HG03139 (cell line): ENCODE measurements at regions not wholly inside any gene's neighbourhood (a gene's known extent, or its start where the extent isn't known, plus 50 kb on each side); places are given as distances from the start of the nearest gene placed in this dataset.

Experiments
- ATAC-seq: cut with Tn5 transposase; IDR thresholded peaks from one replicate; pipeline ENCODE4 v1.9.1; 2021; ENCODE audit not compliant: unreplicated experiment

GRCh38 chr5:160508780-160509361, 87.2 kb downstream of the PTTG1 start:
- ATAC-seq, result peak; percentile 61

DNA sequence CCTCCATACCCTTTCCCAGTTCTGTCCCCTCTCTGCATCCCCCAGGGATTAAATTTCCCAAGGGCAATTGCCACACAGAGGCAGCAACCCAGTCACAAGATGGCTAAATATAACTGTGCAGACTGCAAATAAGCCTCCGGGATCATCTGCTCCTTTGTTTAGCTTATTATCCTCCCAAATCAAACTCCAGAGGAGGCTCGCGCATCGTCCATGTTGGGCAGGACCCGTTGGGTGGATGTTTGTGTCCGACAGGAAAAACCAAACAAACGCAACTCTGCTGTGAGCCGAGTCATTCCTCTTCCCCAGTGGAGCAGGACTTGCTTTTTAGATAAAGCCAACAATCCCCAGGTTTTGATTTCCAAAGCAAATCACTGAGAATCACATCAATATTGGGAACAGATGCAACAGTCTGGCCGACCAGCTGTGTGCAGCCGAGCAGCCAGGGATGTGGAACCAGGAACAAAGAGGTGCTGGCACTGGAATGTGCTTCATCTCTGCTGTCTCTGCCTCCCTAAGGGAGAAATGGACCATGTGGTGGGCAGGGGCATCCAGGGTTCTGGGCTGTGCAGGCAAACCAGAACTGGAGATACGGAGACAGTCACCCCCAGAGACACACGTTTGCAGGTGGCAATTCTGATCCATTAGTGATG, 89.8 kb downstream of the PTTG1 start:
- ATAC-seq, result no peak
